Epithelial cell of proximal tubule (primary cell): ENCODE measurements at regions not wholly inside any gene's neighbourhood (a gene's known extent, or its start where the extent isn't known, plus 50 kb on each side); places are given as distances from the start of the nearest gene placed in this dataset.

Experiments
- DNase-seq: peaks from one replicate; pipeline ENCODE4 v3.0.0-alpha.2; 2011; ENCODE audit warnings: low read depth
- H3K4me3 ChIP-seq: 2 replicates; pipeline ENCODE4 v1.5.1; 2011; ENCODE audit warnings: low read depth, mild to moderate bottlenecking, low read length
- TF ChIP-seq, protein P1 (sequence below): conservative IDR thresholded peaks from 2 replicates; pipeline ENCODE4 v1.5.1; 2012; ENCODE audit warnings: low read depth, mild to moderate bottlenecking, low read length

DNA sequence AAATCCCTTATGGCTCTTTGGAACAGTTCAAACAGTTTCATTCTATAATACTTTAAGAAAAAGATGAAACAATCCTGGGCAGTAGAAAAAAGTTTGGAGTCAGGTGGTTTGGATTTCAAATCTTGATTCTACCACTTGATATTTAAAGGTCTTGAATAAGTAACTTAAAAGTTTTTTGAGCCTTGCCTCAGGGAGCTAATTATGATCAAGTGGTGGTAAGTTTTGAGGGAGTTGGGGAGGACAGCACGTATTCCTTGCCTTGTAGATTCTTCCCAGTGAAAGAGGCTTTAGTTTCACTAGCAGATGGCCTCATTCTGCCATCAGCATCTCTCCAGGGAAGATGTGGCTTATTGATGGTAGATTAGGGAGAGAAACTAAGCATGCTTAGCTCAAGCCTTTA lies 168.4 kb upstream of the CSNK1A1L start:
- DNase-seq = no peak
- H3K4me3 ChIP-seq = no peak overlapping the region
- TF ChIP-seq, protein P1, sequence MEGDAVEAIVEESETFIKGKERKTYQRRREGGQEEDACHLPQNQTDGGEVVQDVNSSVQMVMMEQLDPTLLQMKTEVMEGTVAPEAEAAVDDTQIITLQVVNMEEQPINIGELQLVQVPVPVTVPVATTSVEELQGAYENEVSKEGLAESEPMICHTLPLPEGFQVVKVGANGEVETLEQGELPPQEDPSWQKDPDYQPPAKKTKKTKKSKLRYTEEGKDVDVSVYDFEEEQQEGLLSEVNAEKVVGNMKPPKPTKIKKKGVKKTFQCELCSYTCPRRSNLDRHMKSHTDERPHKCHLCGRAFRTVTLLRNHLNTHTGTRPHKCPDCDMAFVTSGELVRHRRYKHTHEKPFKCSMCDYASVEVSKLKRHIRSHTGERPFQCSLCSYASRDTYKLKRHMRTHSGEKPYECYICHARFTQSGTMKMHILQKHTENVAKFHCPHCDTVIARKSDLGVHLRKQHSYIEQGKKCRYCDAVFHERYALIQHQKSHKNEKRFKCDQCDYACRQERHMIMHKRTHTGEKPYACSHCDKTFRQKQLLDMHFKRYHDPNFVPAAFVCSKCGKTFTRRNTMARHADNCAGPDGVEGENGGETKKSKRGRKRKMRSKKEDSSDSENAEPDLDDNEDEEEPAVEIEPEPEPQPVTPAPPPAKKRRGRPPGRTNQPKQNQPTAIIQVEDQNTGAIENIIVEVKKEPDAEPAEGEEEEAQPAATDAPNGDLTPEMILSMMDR = no peak

GRCh38 chr13:37270226-37271001 lies 164.9 kb upstream of the CSNK1A1L start:
- H3K4me3 ChIP-seq = no peak overlapping the region
- TF ChIP-seq, protein P1 = no peak
- no peak for DNase-seq

GRCh38 chr13:37263871-37264270 lies 158.4 kb upstream of the CSNK1A1L start:
- TF ChIP-seq, protein P1 = no peak

GRCh38 chr13:37257706-37258105 lies 152.2 kb upstream of the CSNK1A1L start:
- TF ChIP-seq, protein P1 = no peak
- no peak overlapping the region for H3K4me3 ChIP-seq
- DNase-seq = no peak

More at GRCh38 chr13:37263871-37264270, 158.4 kb upstream of the CSNK1A1L start:
- H3K4me3 ChIP-seq = no peak overlapping the region
- DNase-seq = no peak

- DNase-seq = no peak
- TF ChIP-seq, protein P1 = no peak
- no peak overlapping the region for H3K4me3 ChIP-seq
These were observed 151.6 kb upstream of the CSNK1A1L start for GRCh38 chr13:37257051-37257450.

GRCh38 chr13:37241786-37242185 lies 136.3 kb upstream of the CSNK1A1L start:
- H3K4me3 ChIP-seq = no peak overlapping the region
- no peak for DNase-seq
- TF ChIP-seq, protein P1 = no peak

- no peak overlapping the region for H3K4me3 ChIP-seq
- TF ChIP-seq, protein P1 = no peak
- no peak for DNase-seq
These were observed 124.9 kb upstream of the CSNK1A1L start for GRCh38 chr13:37230346-37230745.
